H1 (cell line): ENCODE measurements at regions not wholly inside any gene's neighbourhood (a gene's known extent, or its start where the extent isn't known, plus 50 kb on each side); places are given as distances from the start of the nearest gene placed in this dataset.

ENCODE experiments used
- BRCA1 ChIP-seq: IDR thresholded peaks from 2 replicates; pipeline ENCODE4 v1.6.1; 2012; ENCODE audit warnings: low read depth, low read length, improper control_type of control experiment
- CREB1 ChIP-seq: IDR thresholded peaks from 2 replicates; pipeline ENCODE4 v1.6.1; 2012; ENCODE audit warnings: inconsistent platforms
- EZH2 ChIP-seq: fragments of 200-600 bp; sonication (generic); IDR thresholded peaks from 2 replicates; pipeline ENCODE4 v1.7.1; 2012; ENCODE audit warnings: low read depth, mild to moderate bottlenecking, moderate library complexity, low read length, inconsistent platforms; ENCODE audit not compliant: severe bottlenecking
- PHF8 ChIP-seq: fragments of 200-600 bp; sonication (generic); conservative IDR thresholded peaks from 2 replicates; pipeline ENCODE4 v1.7.1; 2012; ENCODE audit warnings: low read depth, mild to moderate bottlenecking, inconsistent platforms, low read length, moderate library complexity
- POLR2A ChIP-seq, 2 experiments: IDR thresholded peaks; 1 replicate in 1 of 2; 2 replicates in 1 of 2; pipeline ENCODE4 v1.6.1; 2011; ENCODE audit warnings: low read depth in 2 of 2, low read length in 2 of 2, mild to moderate bottlenecking in 2 of 2; ENCODE audit errors: control extremely low read depth in 1 of 2
- SP1 ChIP-seq: IDR thresholded peaks from 2 replicates; pipeline ENCODE4 v1.6.1; 2011; ENCODE audit warnings: low read depth, low read length
- TF ChIP-seq, protein P1 (sequence below), 3 experiments: IDR thresholded peaks; 1 replicate in 2 of 3; 2 replicates in 1 of 3; pipeline versions ENCODE4 v1.5.1 to v1.6.1; 2011; ENCODE audit warnings: low read length in 3 of 3, mild to moderate bottlenecking in 3 of 3, inconsistent platforms in 2 of 3, low read depth in 1 of 3, moderate library complexity in 1 of 3; ENCODE audit not compliant: insufficient read depth in 1 of 3; ENCODE audit errors: control extremely low read depth in 1 of 3

- TF ChIP-seq, protein P1, sequence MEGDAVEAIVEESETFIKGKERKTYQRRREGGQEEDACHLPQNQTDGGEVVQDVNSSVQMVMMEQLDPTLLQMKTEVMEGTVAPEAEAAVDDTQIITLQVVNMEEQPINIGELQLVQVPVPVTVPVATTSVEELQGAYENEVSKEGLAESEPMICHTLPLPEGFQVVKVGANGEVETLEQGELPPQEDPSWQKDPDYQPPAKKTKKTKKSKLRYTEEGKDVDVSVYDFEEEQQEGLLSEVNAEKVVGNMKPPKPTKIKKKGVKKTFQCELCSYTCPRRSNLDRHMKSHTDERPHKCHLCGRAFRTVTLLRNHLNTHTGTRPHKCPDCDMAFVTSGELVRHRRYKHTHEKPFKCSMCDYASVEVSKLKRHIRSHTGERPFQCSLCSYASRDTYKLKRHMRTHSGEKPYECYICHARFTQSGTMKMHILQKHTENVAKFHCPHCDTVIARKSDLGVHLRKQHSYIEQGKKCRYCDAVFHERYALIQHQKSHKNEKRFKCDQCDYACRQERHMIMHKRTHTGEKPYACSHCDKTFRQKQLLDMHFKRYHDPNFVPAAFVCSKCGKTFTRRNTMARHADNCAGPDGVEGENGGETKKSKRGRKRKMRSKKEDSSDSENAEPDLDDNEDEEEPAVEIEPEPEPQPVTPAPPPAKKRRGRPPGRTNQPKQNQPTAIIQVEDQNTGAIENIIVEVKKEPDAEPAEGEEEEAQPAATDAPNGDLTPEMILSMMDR (IDR thresholded peaks at IDR 0.05; ENCODE audit: control extremely low read depth in 1 of 3, insufficient read depth in 1 of 3, low read depth in 1 of 3, low read length in 3 of 3), result no peak
- TF ChIP-seq PHF8 (no peak), POLR2A (IDR thresholded peaks at IDR 0.05; ENCODE audit: control extremely low read depth in 1 of 2, low read depth in 2 of 2, low read length in 2 of 2) (no peak), BRCA1 (no peak), CREB1 (no peak), EZH2 (no peak), SP1 (no peak)
These were observed 212.1 kb upstream of the P2RY1 start for GRCh38 chr3:152622811-152623167.
